HFFc6 (cell line): ENCODE measurements at regions not wholly inside any gene's neighbourhood (a gene's known extent, or its start where the extent isn't known, plus 50 kb on each side); places are given as distances from the start of the nearest gene placed in this dataset.

Experiments used
- DNase-seq: peaks from one replicate; pipeline ENCODE4 v3.0.0-alpha.2; 2018
- H3K27ac Mint-ChIP-seq: 2 replicates; pipeline ENCODE4 v1.8.0; 2020; ENCODE audit warnings: mild to moderate bottlenecking, mixed read lengths
- H3K27me3 Mint-ChIP-seq: 2 replicates; pipeline ENCODE4 v1.8.0; 2021; ENCODE audit warnings: mild to moderate bottlenecking, moderate library complexity, mixed read lengths; ENCODE audit not compliant: insufficient read depth
- H3K36me3 Mint-ChIP-seq: 2 replicates; pipeline ENCODE4 v1.8.0; 2021; ENCODE audit warnings: low read depth, mixed read lengths
- H3K4me1 Mint-ChIP-seq: 2 replicates; pipeline ENCODE4 v1.8.0; 2020; ENCODE audit warnings: low read depth, mixed read lengths
- H3K4me3 Mint-ChIP-seq: 2 replicates; pipeline ENCODE4 v1.8.0; 2020; ENCODE audit warnings: mild to moderate bottlenecking, moderate library complexity, mixed read lengths
- H3K9me3 Mint-ChIP-seq: 2 replicates; pipeline ENCODE4 v1.8.0; 2020; ENCODE audit warnings: mild to moderate bottlenecking, mixed read lengths
- CTCF ChIP-seq: fragments of 200-600 bp; sonication (generic); IDR thresholded peaks from 2 replicates; pipeline ENCODE4 v1.5.0; 2021; ENCODE audit warnings: antibody characterized with exemption, mild to moderate bottlenecking

- Mint-ChIP-seq H3K27me3 (peaks cover 9% of the 10 kb centered on the region), H3K4me1 (peaks cover 19% of the 10 kb centered on the region), H3K36me3 (no peaks in the 10 kb centered on the region), H3K9me3 (no peaks in the 10 kb centered on the region), H3K4me3 (no peak overlapping the region), H3K27ac (peak overlapping the region; percentile 14; the same call in 1 of the 2 replicates)
- DNase-seq = no peak
- TF ChIP-seq CTCF = no peak
Observed at GRCh38 chr22:44549701-44550100, 51.7 kb upstream of the RTL6 start.

- H3K9me3 Mint-ChIP-seq = no peaks in the 10 kb centered on the region
- no peaks in the 10 kb centered on the region for H3K36me3 Mint-ChIP-seq
- no peak overlapping the region for H3K4me3 Mint-ChIP-seq
- H3K27me3 Mint-ChIP-seq = peaks cover 7% of the 10 kb centered on the region
- H3K4me1 Mint-ChIP-seq = peaks cover 19% of the 10 kb centered on the region
- TF ChIP-seq CTCF = no peak
- no peak overlapping the region for H3K27ac Mint-ChIP-seq
- DNase-seq = no peak
Observed at GRCh38 chr22:44548981-44549380, 50.9 kb upstream of the RTL6 start.
